ENCODE measurements at regions not wholly inside any gene's neighbourhood (a gene's known extent, or its start where the extent isn't known, plus 50 kb on each side); places are given as distances from the start of the nearest gene placed in this dataset.

GRCh38 chr18:30886998-30887397, 155.5 kb downstream of the DSC3 start:
- H4K20me1 ChIP-seq (ENCODE audit: control insufficient read depth, insufficient read depth, insufficient read length) = no peaks in the 10 kb centered on the region
- H3K9me3 Mint-ChIP-seq = no peaks in the 10 kb centered on the region

More at GRCh38 chr18:30886998-30887397, 155.5 kb downstream of the DSC3 start:
- H3K27ac ChIP-seq (ENCODE audit: insufficient read length, low read depth, low read length) = no peak overlapping the region
- no peak overlapping the region for H3K18ac ChIP-seq (ENCODE audit: insufficient read length, low read depth, low read length)
- H3K56ac ChIP-seq (ENCODE audit: insufficient read length, low read depth, low read length) = no peak overlapping the region
- no CpG with 5 or more reads among the region's 4 CpGs for WGBS (ENCODE audit: extremely low coverage, insufficient read length, low lambda C conversion rate)
- H3K27ac Mint-ChIP-seq = no peak overlapping the region
- H4K8ac ChIP-seq (replicated peaks; ENCODE audit: insufficient read length, low read depth, low read length) = no peak overlapping the region
- H3T11ph ChIP-seq (ENCODE audit: low read length) = no peak overlapping the region
- H2AFZ ChIP-seq (ENCODE audit: low read length) = no peak overlapping the region
- no peak overlapping the region for H4K91ac ChIP-seq (ENCODE audit: insufficient read length, low read depth, low read length)
- H3K9ac ChIP-seq (ENCODE audit: extremely low read depth, insufficient read length, low read length) = no peak overlapping the region
- no peak overlapping the region for H2BK120ac ChIP-seq (ENCODE audit: low read depth, low read length, poor library complexity, severe bottlenecking)
- H2AK5ac ChIP-seq (ENCODE audit: insufficient read length, low read length) = no peak overlapping the region
- H4K5ac ChIP-seq (ENCODE audit: insufficient read length, low read depth, low read length) = no peak overlapping the region
- no peaks in the 10 kb centered on the region for H3K23me2 ChIP-seq (ENCODE audit: insufficient read length, low read depth, low read length, poor library complexity, severe bottlenecking)
- no peaks in the 10 kb centered on the region for H3K27me3 Mint-ChIP-seq (ENCODE audit: low read depth)
- H3K4me1 Mint-ChIP-seq = peaks cover 5 to 7% of the 10 kb centered on the region in 2 experiments
- H3K79me1 ChIP-seq (ENCODE audit: insufficient read depth, low read depth, low read length, poor library complexity, severe bottlenecking) = no peaks in the 10 kb centered on the region
- no peak overlapping the region for H3K14ac ChIP-seq (ENCODE audit: insufficient read depth, low read length)
- H2BK5ac ChIP-seq (ENCODE audit: insufficient read length, low read length) = no peak overlapping the region
- no peak overlapping the region for H2BK12ac ChIP-seq (ENCODE audit: insufficient read length, low read depth, low read length)
- TF ChIP-seq, protein P1, sequence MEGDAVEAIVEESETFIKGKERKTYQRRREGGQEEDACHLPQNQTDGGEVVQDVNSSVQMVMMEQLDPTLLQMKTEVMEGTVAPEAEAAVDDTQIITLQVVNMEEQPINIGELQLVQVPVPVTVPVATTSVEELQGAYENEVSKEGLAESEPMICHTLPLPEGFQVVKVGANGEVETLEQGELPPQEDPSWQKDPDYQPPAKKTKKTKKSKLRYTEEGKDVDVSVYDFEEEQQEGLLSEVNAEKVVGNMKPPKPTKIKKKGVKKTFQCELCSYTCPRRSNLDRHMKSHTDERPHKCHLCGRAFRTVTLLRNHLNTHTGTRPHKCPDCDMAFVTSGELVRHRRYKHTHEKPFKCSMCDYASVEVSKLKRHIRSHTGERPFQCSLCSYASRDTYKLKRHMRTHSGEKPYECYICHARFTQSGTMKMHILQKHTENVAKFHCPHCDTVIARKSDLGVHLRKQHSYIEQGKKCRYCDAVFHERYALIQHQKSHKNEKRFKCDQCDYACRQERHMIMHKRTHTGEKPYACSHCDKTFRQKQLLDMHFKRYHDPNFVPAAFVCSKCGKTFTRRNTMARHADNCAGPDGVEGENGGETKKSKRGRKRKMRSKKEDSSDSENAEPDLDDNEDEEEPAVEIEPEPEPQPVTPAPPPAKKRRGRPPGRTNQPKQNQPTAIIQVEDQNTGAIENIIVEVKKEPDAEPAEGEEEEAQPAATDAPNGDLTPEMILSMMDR (conservative IDR thresholded peaks at IDR 0.05) = no peak
- H2BK15ac ChIP-seq (ENCODE audit: low read depth, low read length) = no peak overlapping the region
- H3K4ac ChIP-seq (ENCODE audit: low read depth, low read length) = no peak overlapping the region
- no peak overlapping the region for H3K4me3 Mint-ChIP-seq
- no peak overlapping the region for H3K4me2 ChIP-seq (ENCODE audit: insufficient read depth, insufficient read length, low read length)
- no peaks in the 10 kb centered on the region for H3K27me3 ChIP-seq (ENCODE audit: insufficient read depth, low read length)
- no peak overlapping the region for H2BK20ac ChIP-seq (ENCODE audit: low read depth, low read length, poor library complexity, severe bottlenecking)
- no peaks in the 10 kb centered on the region for H3K9me3 ChIP-seq (ENCODE audit: control insufficient read depth, low read depth, low read length)
- H3K4me1 ChIP-seq (ENCODE audit: insufficient read depth, low read length) = no peaks in the 10 kb centered on the region
- DNase-seq = no peak
- no peaks in the 10 kb centered on the region for H3K79me2 ChIP-seq (ENCODE audit: insufficient read depth, low read length)
- peaks cover 0 to 5% (median 3%) of the 10 kb centered on the region in 3 experiments; a peak in 2 of 7 replicates for H3K36me3 Mint-ChIP-seq (ENCODE audit: insufficient read depth in 1 of 3, low read depth in 3 of 3)
- H3K23ac ChIP-seq (ENCODE audit: insufficient read length, low read depth, low read length) = no peak overlapping the region
